Mesothelial cell of epicardium (in vitro differentiated cells): ENCODE measurements at regions not wholly inside any gene's neighbourhood (a gene's known extent, or its start where the extent isn't known, plus 50 kb on each side); places are given as distances from the start of the nearest gene placed in this dataset.
"Not testable (repeated sequence)": the region's sequence is repeated elsewhere in the genome, so short reads cannot be mapped to it uniquely, and the experiment has no call there.

Source experiments
- DNase-seq, 2 experiments: peaks; one replicate each; pipeline ENCODE4 v3.0.0; 2021; ENCODE audit warnings: low spot score in 2 of 2; ENCODE audit not compliant: unreplicated experiment in 2 of 2
- H3K27ac Mint-ChIP-seq: 2 replicates; pipeline ENCODE4 v1.8.0; 2021; ENCODE audit warnings: mixed read lengths
- H3K27me3 Mint-ChIP-seq: 2 replicates; pipeline ENCODE4 v1.8.0; 2021; ENCODE audit warnings: low read depth, mixed read lengths
- H3K36me3 Mint-ChIP-seq: 2 replicates; pipeline ENCODE4 v1.8.0; 2021; ENCODE audit warnings: mixed read lengths
- H3K4me1 Mint-ChIP-seq: 2 replicates; pipeline ENCODE4 v1.8.0; 2021; ENCODE audit warnings: mixed read lengths
- H3K4me3 Mint-ChIP-seq: 2 replicates; pipeline ENCODE4 v1.8.0; 2021; ENCODE audit warnings: mild to moderate bottlenecking, moderate library complexity, mixed read lengths
- H3K9me3 Mint-ChIP-seq: 2 replicates; pipeline ENCODE4 v1.8.0; 2021; ENCODE audit warnings: mixed read lengths
- CTCF ChIP-seq: fragments of 200-600 bp; sonication (generic); IDR thresholded peaks from one replicate; pipeline ENCODE4 v1.5.0; 2021; ENCODE audit warnings: antibody characterized with exemption; ENCODE audit not compliant: unreplicated experiment

GRCh38 chr11:104776501-104777170 lies 121.6 kb downstream of the CASP12 start:
- Mint-ChIP-seq H3K27ac (peak overlapping the region; percentile 77), H3K4me3 (no peak overlapping the region), H3K36me3 (peaks cover 15% of the 10 kb centered on the region), H3K27me3 (no peaks in the 10 kb centered on the region), H3K4me1 (peaks cover 17% of the 10 kb centered on the region), H3K9me3 (peaks cover 35% of the 10 kb centered on the region)
- no peak for DNase-seq
- no peak for TF ChIP-seq CTCF

- Mint-ChIP-seq H3K27ac (no peak overlapping the region), H3K27me3 (no peaks in the 10 kb centered on the region), H3K4me3 (no peak overlapping the region), H3K4me1 (peaks cover 17% of the 10 kb centered on the region), H3K36me3 (peaks cover 9% of the 10 kb centered on the region), H3K9me3 (peaks cover 33% of the 10 kb centered on the region)
- DNase-seq: no peak
- no peak for TF ChIP-seq CTCF
Measured at GRCh38 chr11:104774578-104774977, 123.7 kb downstream of the CASP12 start.

DNA sequence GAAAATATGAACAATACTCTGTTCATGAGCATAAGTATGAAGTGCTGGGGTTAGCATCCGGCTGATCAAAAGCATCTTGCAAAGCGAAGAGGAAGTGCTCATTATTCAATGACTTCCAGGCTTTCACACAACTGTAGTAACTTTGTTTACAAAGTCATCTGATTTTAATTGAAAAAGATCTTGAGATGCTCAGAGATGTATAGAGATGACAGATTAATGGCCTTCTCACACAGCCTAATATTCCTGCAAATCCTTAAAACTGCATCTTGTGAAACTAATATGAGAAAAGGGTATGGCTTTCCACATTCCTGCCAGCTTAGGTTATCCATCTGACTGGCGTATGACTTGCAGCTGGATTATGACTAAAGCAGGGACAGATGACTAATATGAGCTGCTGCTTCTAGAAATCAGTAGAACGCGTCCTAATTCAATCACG lies 125.4 kb downstream of the CASP12 start:
- H3K4me1 Mint-ChIP-seq: peaks cover 17% of the 10 kb centered on the region
- H3K36me3 Mint-ChIP-seq: peaks cover 9% of the 10 kb centered on the region
- TF ChIP-seq CTCF: no peak
- peaks cover 36% of the 10 kb centered on the region for H3K9me3 Mint-ChIP-seq
- H3K27me3 Mint-ChIP-seq: no peaks in the 10 kb centered on the region
- DNase-seq: no peak
- peak overlapping the region; percentile 23 for H3K27ac Mint-ChIP-seq
- no peak overlapping the region for H3K4me3 Mint-ChIP-seq

GRCh38 chr11:104771763-104772162 lies 126.5 kb downstream of the CASP12 start:
- H3K36me3 Mint-ChIP-seq: peaks cover 9% of the 10 kb centered on the region
- no peak for DNase-seq
- no peak for TF ChIP-seq CTCF
- no peaks in the 10 kb centered on the region for H3K27me3 Mint-ChIP-seq
- peak overlapping the region; percentile 27 for H3K27ac Mint-ChIP-seq
- peaks cover 32% of the 10 kb centered on the region for H3K9me3 Mint-ChIP-seq
- H3K4me3 Mint-ChIP-seq: no peak overlapping the region
- peaks cover 17% of the 10 kb centered on the region for H3K4me1 Mint-ChIP-seq

- not testable (repeated sequence) for DNase-seq, H3K4me3 Mint-ChIP-seq, H3K36me3 Mint-ChIP-seq, H3K27me3 Mint-ChIP-seq, H3K27ac Mint-ChIP-seq
- Mint-ChIP-seq H3K9me3 (peaks cover 25% of the 10 kb centered on the region), H3K4me1 (peaks cover 16% of the 10 kb centered on the region)
Measured at GRCh38 chr11:104771046-104771445, 127.2 kb downstream of the CASP12 start.

DNA sequence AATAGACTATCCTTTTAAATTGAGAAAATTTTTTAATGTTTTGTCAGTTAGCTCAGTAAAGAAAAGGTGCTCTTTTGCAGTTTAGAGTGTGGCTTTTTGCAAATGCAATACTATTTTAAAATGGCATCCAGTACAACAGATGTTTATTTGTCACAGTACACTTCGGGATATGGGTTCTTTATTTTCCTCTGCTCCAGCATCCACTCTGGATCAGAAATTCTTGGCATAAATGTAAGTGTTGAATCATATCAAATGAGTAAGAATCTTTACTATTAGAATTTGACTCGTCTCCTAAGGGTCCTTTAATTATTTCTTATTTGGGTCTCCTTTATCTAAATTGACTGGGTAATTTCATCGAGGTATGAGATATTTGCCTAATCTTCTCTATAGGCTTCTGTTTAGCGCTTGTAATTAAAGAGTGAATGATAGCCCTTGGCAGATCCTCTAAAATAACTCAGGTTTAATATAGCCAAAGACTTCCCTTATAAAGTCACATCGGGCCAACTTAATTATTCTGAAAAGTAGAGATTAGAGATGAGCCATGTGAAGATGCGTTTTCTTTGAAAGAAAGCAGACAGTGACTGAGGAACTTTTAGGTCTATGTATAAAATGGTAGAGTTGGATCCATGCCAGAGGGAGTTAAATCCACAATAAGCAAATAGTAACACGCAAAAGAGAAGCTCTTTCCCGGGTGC lies 132.7 kb downstream of the CASP12 start:
- DNase-seq: no peak
- Mint-ChIP-seq H3K27me3 (no peaks in the 10 kb centered on the region), H3K36me3 (no peaks in the 10 kb centered on the region), H3K4me3 (no peak overlapping the region), H3K9me3 (peaks cover 21% of the 10 kb centered on the region), H3K4me1 (peaks cover 11% of the 10 kb centered on the region), H3K27ac (no peak overlapping the region)
- TF ChIP-seq CTCF: no peak
